Thyroid gland (tissue), 4 donors: ENCODE measurements at regions not wholly inside any gene's neighbourhood (a gene's known extent, or its start where the extent isn't known, plus 50 kb on each side); places are given as distances from the start of the nearest gene placed in this dataset.

Experiments
- DNase-seq, 2 donors: peaks; one replicate each; pipeline ENCODE4 v3.0.0-alpha.2; 2019
- H3K27ac ChIP-seq, 3 donors: fragments of 200-600 bp; sonication (generic); 1 replicate in 2 of 3; 2 replicates in 1 of 3; pipeline ENCODE4 v1.5.1; 2016 to 2019; ENCODE audit warnings: mild to moderate bottlenecking in 1 of 3, moderate library complexity in 1 of 3
- H3K27me3 ChIP-seq: fragments of 200-600 bp; sonication (generic); one replicate; pipeline ENCODE4 v1.5.1; 2019
- H3K36me3 ChIP-seq, 2 donors: fragments of 200-600 bp; sonication (generic); one replicate each; pipeline ENCODE4 v1.5.1; 2016 to 2019
- H3K4me1 ChIP-seq, 2 donors: fragments of 200-600 bp; sonication (generic); one replicate each; pipeline ENCODE4 v1.5.1; 2017 to 2019
- H3K4me3 ChIP-seq, 3 donors: fragments of 200-600 bp; sonication (generic); replicated peaks in 1 of 3; 1 replicate in 2 of 3; 2 replicates in 1 of 3; pipeline ENCODE4 v1.5.1; 2016; ENCODE audit warnings: mild to moderate bottlenecking in 1 of 3
- H3K9me3 ChIP-seq: fragments of 200-600 bp; sonication (generic); one replicate; pipeline ENCODE4 v1.5.1; 2017
- CTCF ChIP-seq, 6 experiments: fragments of 200-600 bp in 3 of 6; fragments of 450-650 bp in 3 of 6; sonication (generic) in 3 of 6; IDR thresholded peaks; one replicate each; pipeline ENCODE4 v1.5.1; 2016 to 2019; ENCODE audit warnings: antibody characterized with exemption in 6 of 6, mild to moderate bottlenecking in 2 of 6, inconsistent platforms in 1 of 6, moderate library complexity in 1 of 6
- POLR2A ChIP-seq, 2 donors: fragments of 450-650 bp; IDR thresholded peaks; one replicate each; pipeline ENCODE4 v1.6.1; 2017; ENCODE audit warnings: antibody characterized with exemption in 2 of 2, mild to moderate bottlenecking in 2 of 2, moderate library complexity in 1 of 2
- WGBS, 2 donors: methylation state at CpG; one replicate each; pipeline ENCODE4 v1.1.5; 2017; 5-methylcytosine and 5-hydroxymethylcytosine counted together
- intact Hi-C: fragments of 100-400 bp; cut with DNase I; formaldehyde crosslinking; loops from one replicate; pipeline ENCODE4 v1.15.1; 2023

- WGBS, 2 donors, result 50% methylated on average over 3 of the region's 3 CpGs
- intact Hi-C loops, result no loop called here
- Histone ChIP-seq H3K27ac (no peak overlapping the region), H3K27me3 (no peaks in the 10 kb centered on the region), H3K4me3 (no peak overlapping the region), H3K36me3 (no peaks in the 10 kb centered on the region), H3K9me3 (no peaks in the 10 kb centered on the region), H3K4me1 (no peaks in the 10 kb centered on the region)
- DNase-seq, result no peak
- TF ChIP-seq POLR2A (IDR thresholded peaks at IDR 0.05), result no peak
- TF ChIP-seq CTCF (IDR thresholded peaks at IDR 0.05), result no peak
Observed at GRCh38 chr1:166789286-166789685, 50.0 kb upstream of the POGK start.
